Stimulated activated naive CD8-positive, alpha-beta T cell treated with anti-CD3 and anti-CD28 coated beads, Interleukin-15, amount 100 ng/mL, for 72 hours (primary cell): ENCODE measurements at regions not wholly inside any gene's neighbourhood (a gene's known extent, or its start where the extent isn't known, plus 50 kb on each side); places are given as distances from the start of the nearest gene placed in this dataset.
A peak's percentile ranks its signal among the peaks of the same experiment; 100 is the strongest.
"Not testable (repeated sequence)": the region's sequence is repeated elsewhere in the genome, so short reads cannot be mapped to it uniquely, and the experiment has no call there.

Experiments
- ATAC-seq: fragments of 150-1000 bp; cut with Tn5 transposase; 2 replicates; pipeline ENCODE4 v1.10.0; 2021; ENCODE audit warnings: mild to moderate bottlenecking, moderate library complexity
- DNase-seq, 2 donors: peaks; one replicate each; pipeline ENCODE4 v3.0.0; 2021 to 2022
- H3K27ac Mint-ChIP-seq, 2 donors: one replicate each; pipeline ENCODE4 v1.8.0; 2022; ENCODE audit warnings: mild to moderate bottlenecking in 2 of 2, mixed read lengths in 2 of 2, moderate library complexity in 2 of 2
- H3K27me3 Mint-ChIP-seq: one replicate; pipeline ENCODE4 v1.8.0; 2022; ENCODE audit warnings: mixed read lengths
- H3K4me1 Mint-ChIP-seq: one replicate; pipeline ENCODE4 v1.8.0; 2022; ENCODE audit warnings: mild to moderate bottlenecking, mixed read lengths
- H3K4me3 Mint-ChIP-seq, 2 donors: one replicate each; pipeline ENCODE4 v1.8.0; 2022; ENCODE audit warnings: mild to moderate bottlenecking in 2 of 2, mixed read lengths in 2 of 2, moderate library complexity in 1 of 2
- H3K9me3 Mint-ChIP-seq, 2 donors: one replicate each; pipeline ENCODE4 v1.8.0; 2022; ENCODE audit warnings: mixed read lengths in 2 of 2

GRCh38 chr4:178205826-178206225 lies 763.6 kb upstream of the AGA start:
- no peak for DNase-seq
- Mint-ChIP-seq H3K4me3 (no peak overlapping the region), H3K9me3 (peaks cover 8 to 15% of the 10 kb centered on the region in 2 donors), H3K4me1 (no peaks in the 10 kb centered on the region), H3K27me3 (no peaks in the 10 kb centered on the region), H3K27ac (no peak overlapping the region)
- no peak for ATAC-seq

GRCh38 chr4:178215309-178215708 lies 773.1 kb upstream of the AGA start:
- H3K4me3 Mint-ChIP-seq: no peak overlapping the region
- no peak overlapping the region for H3K27ac Mint-ChIP-seq
- no peaks in the 10 kb centered on the region for H3K4me1 Mint-ChIP-seq
- H3K9me3 Mint-ChIP-seq: peaks cover 0 to 7% of the 10 kb centered on the region in 2 donors
- H3K27me3 Mint-ChIP-seq: no peaks in the 10 kb centered on the region
- no peak for DNase-seq
- ATAC-seq: no peak

GRCh38 chr4:178215763-178216162 lies 773.5 kb upstream of the AGA start:
- no peak overlapping the region for H3K27ac Mint-ChIP-seq
- DNase-seq: no peak
- no peaks in the 10 kb centered on the region for H3K4me1 Mint-ChIP-seq
- no peaks in the 10 kb centered on the region for H3K27me3 Mint-ChIP-seq
- H3K4me3 Mint-ChIP-seq: no peak overlapping the region
- no peak for ATAC-seq
- peaks cover 0 to 7% of the 10 kb centered on the region in 2 donors for H3K9me3 Mint-ChIP-seq

- H3K27me3 Mint-ChIP-seq, H3K4me3 Mint-ChIP-seq, H3K4me1 Mint-ChIP-seq, DNase-seq, H3K27ac Mint-ChIP-seq, ATAC-seq: not testable (repeated sequence)
- peaks cover 21 to 47% of the 10 kb centered on the region in 2 donors for H3K9me3 Mint-ChIP-seq
Measured at GRCh38 chr4:178226421-178226820, 784.2 kb upstream of the AGA start.

- Mint-ChIP-seq H3K27me3 (no peaks in the 10 kb centered on the region), H3K9me3 (peaks cover 29 to 46% of the 10 kb centered on the region in 2 donors), H3K27ac (no peak overlapping the region), H3K4me1 (no peaks in the 10 kb centered on the region), H3K4me3 (no peak overlapping the region)
- DNase-seq: no peak
- ATAC-seq: no peak
Measured at GRCh38 chr4:178233906-178234305, 791.7 kb upstream of the AGA start.

- DNase-seq: no peak
- Mint-ChIP-seq H3K4me1 (no peaks in the 10 kb centered on the region), H3K9me3 (peaks cover 5 to 24% of the 10 kb centered on the region in 2 donors), H3K4me3 (no peak overlapping the region), H3K27ac (no peak overlapping the region), H3K27me3 (no peaks in the 10 kb centered on the region)
- no peak for ATAC-seq
Measured at GRCh38 chr4:178240891-178241290, 798.7 kb upstream of the AGA start.

GRCh38 chr4:178241601-178242118 lies 799.4 kb upstream of the AGA start:
- Mint-ChIP-seq H3K9me3 (peaks cover 4 to 22% of the 10 kb centered on the region in 2 donors), H3K27ac (no peak overlapping the region), H3K4me1 (no peaks in the 10 kb centered on the region), H3K4me3 (no peak overlapping the region), H3K27me3 (no peaks in the 10 kb centered on the region)
- ATAC-seq (peak; percentile 7), DNase-seq (no peak)

GRCh38 chr4:178242655-178243054 lies 800.4 kb upstream of the AGA start:
- ATAC-seq (no peak), DNase-seq (no peak)
- H3K4me1 Mint-ChIP-seq: no peaks in the 10 kb centered on the region
- peaks cover 4 to 22% of the 10 kb centered on the region in 2 donors for H3K9me3 Mint-ChIP-seq
- H3K27me3 Mint-ChIP-seq: no peaks in the 10 kb centered on the region
- no peak overlapping the region for H3K4me3 Mint-ChIP-seq
- H3K27ac Mint-ChIP-seq: no peak overlapping the region

GRCh38 chr4:178244785-178245184 lies 802.5 kb upstream of the AGA start:
- Mint-ChIP-seq H3K9me3 (peaks cover 4 to 10% of the 10 kb centered on the region in 2 donors), H3K4me3 (no peak overlapping the region), H3K27ac (no peak overlapping the region), H3K27me3 (no peaks in the 10 kb centered on the region), H3K4me1 (no peaks in the 10 kb centered on the region)
- ATAC-seq (no peak), DNase-seq (no peak)

- Mint-ChIP-seq H3K4me3 (no peak overlapping the region), H3K9me3 (no peaks in the 10 kb centered on the region), H3K27ac (no peak overlapping the region), H3K27me3 (no peaks in the 10 kb centered on the region), H3K4me1 (no peaks in the 10 kb centered on the region)
- ATAC-seq: no peak
- no peak for DNase-seq
Measured at GRCh38 chr4:178255172-178255571, 812.9 kb upstream of the AGA start.

GRCh38 chr4:178258603-178259002 lies 816.4 kb upstream of the AGA start:
- no peak for DNase-seq
- no peaks in the 10 kb centered on the region for H3K9me3 Mint-ChIP-seq
- H3K27me3 Mint-ChIP-seq: no peaks in the 10 kb centered on the region
- no peaks in the 10 kb centered on the region for H3K4me1 Mint-ChIP-seq
- no peak overlapping the region for H3K27ac Mint-ChIP-seq
- no peak for ATAC-seq
- no peak overlapping the region for H3K4me3 Mint-ChIP-seq

GRCh38 chr4:178259566-178259965 lies 817.3 kb upstream of the AGA start:
- H3K4me1 Mint-ChIP-seq: no peaks in the 10 kb centered on the region
- DNase-seq (no peak), ATAC-seq (no peak)
- no peaks in the 10 kb centered on the region for H3K9me3 Mint-ChIP-seq
- no peaks in the 10 kb centered on the region for H3K27me3 Mint-ChIP-seq
- H3K4me3 Mint-ChIP-seq: no peak overlapping the region
- no peak overlapping the region for H3K27ac Mint-ChIP-seq

GRCh38 chr4:178264001-178264400 lies 821.8 kb upstream of the AGA start:
- no peak overlapping the region for H3K4me3 Mint-ChIP-seq
- no peaks in the 10 kb centered on the region for H3K4me1 Mint-ChIP-seq
- peaks cover 0 to 8% of the 10 kb centered on the region in 2 donors for H3K9me3 Mint-ChIP-seq
- H3K27me3 Mint-ChIP-seq: no peaks in the 10 kb centered on the region
- ATAC-seq (no peak), DNase-seq (no peak)
- H3K27ac Mint-ChIP-seq: no peak overlapping the region

GRCh38 chr4:178271386-178271785 lies 829.1 kb upstream of the AGA start:
- H3K27ac Mint-ChIP-seq: no peak overlapping the region
- H3K27me3 Mint-ChIP-seq: no peaks in the 10 kb centered on the region
- ATAC-seq: no peak
- H3K4me3 Mint-ChIP-seq: no peak overlapping the region
- peaks cover 11 to 27% of the 10 kb centered on the region in 2 donors for H3K9me3 Mint-ChIP-seq
- H3K4me1 Mint-ChIP-seq: no peaks in the 10 kb centered on the region
- no peak for DNase-seq

- Mint-ChIP-seq H3K9me3 (peaks cover 11 to 25% of the 10 kb centered on the region in 2 donors), H3K4me3 (no peak overlapping the region), H3K27me3 (no peaks in the 10 kb centered on the region), H3K27ac (no peak overlapping the region), H3K4me1 (no peaks in the 10 kb centered on the region)
- DNase-seq: no peak
- ATAC-seq: no peak
Measured at GRCh38 chr4:178273168-178273567, 830.9 kb upstream of the AGA start.

- DNase-seq (no peak), ATAC-seq (no peak)
- peak overlapping the region in 1 of 2 donors; percentile 29 for H3K27ac Mint-ChIP-seq
- no peak overlapping the region for H3K4me3 Mint-ChIP-seq
- no peaks in the 10 kb centered on the region for H3K27me3 Mint-ChIP-seq
- no peaks in the 10 kb centered on the region for H3K4me1 Mint-ChIP-seq
- peaks cover 6 to 16% of the 10 kb centered on the region in 2 donors for H3K9me3 Mint-ChIP-seq
Measured at GRCh38 chr4:178275671-178276360, 833.6 kb upstream of the AGA start.

- DNase-seq (no peak), ATAC-seq (no peak)
- H3K27me3 Mint-ChIP-seq: no peaks in the 10 kb centered on the region
- H3K4me3 Mint-ChIP-seq: no peak overlapping the region
- peaks cover 0 to 9% of the 10 kb centered on the region in 2 donors for H3K9me3 Mint-ChIP-seq
- H3K27ac Mint-ChIP-seq: no peak overlapping the region
- no peaks in the 10 kb centered on the region for H3K4me1 Mint-ChIP-seq
Measured at GRCh38 chr4:178280362-178280761, 838.1 kb upstream of the AGA start.
